ENCODE measurements at regions not wholly inside any gene's neighbourhood (a gene's known extent, or its start where the extent isn't known, plus 50 kb on each side); places are given as distances from the start of the nearest gene placed in this dataset.

DNA sequence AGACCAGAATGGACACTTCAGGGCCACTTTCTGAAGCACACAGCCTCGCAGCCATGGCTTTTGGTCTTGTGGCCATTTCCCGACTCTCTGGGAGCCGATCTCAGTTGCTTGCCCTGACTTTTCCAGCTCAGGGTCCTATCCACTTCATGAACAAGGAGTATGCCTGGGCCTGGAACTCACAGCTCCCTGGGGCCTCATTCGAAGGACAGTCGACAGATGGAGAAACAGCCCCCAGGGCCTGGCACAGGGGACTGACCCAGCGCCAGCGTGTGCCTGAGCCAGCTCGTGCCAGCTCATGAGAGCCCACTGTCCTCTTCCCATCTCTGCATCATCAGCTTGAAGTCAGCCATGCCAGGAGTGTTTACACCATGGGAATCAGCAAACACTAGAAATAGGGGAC, 134.6 kb upstream of the GPC1 start:
- TF ChIP-seq, protein P1, sequence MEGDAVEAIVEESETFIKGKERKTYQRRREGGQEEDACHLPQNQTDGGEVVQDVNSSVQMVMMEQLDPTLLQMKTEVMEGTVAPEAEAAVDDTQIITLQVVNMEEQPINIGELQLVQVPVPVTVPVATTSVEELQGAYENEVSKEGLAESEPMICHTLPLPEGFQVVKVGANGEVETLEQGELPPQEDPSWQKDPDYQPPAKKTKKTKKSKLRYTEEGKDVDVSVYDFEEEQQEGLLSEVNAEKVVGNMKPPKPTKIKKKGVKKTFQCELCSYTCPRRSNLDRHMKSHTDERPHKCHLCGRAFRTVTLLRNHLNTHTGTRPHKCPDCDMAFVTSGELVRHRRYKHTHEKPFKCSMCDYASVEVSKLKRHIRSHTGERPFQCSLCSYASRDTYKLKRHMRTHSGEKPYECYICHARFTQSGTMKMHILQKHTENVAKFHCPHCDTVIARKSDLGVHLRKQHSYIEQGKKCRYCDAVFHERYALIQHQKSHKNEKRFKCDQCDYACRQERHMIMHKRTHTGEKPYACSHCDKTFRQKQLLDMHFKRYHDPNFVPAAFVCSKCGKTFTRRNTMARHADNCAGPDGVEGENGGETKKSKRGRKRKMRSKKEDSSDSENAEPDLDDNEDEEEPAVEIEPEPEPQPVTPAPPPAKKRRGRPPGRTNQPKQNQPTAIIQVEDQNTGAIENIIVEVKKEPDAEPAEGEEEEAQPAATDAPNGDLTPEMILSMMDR (IDR thresholded peaks at IDR 0.05): no peak
- TF ChIP-seq POLR2AphosphoS5 (IDR thresholded peaks at IDR 0.05) (no peak), EP300 (IDR thresholded peaks at IDR 0.05; ENCODE audit: low read depth) (no peak)
